HG03097 (cell line): ENCODE measurements at regions not wholly inside any gene's neighbourhood (a gene's known extent, or its start where the extent isn't known, plus 50 kb on each side); places are given as distances from the start of the nearest gene placed in this dataset.

Experiments
- ATAC-seq: cut with Tn5 transposase; IDR thresholded peaks from one replicate; pipeline ENCODE4 v1.9.1; 2021; ENCODE audit not compliant: unreplicated experiment, low FRiP score

DNA sequence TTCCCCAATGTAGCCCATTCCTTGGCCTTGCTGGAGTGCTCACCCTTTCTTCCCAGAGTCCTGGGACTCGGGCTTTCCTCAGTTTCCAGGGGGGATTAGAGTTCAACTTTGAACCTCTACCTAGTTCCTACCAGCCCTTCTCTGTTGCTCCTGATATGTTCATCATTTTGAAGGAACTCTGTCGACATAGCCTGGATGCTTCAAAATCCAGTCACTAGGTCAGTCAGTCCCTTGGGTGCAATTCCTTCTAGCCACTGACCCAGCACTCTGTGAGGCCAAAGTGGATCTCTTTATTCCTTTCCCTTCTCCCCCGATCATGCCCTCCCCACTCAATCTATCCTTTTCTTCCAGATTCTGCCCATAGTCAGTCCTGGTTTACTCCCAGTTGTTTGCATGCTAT is 72.3 kb upstream of the TMCC3 start:
- no peak for ATAC-seq

DNA sequence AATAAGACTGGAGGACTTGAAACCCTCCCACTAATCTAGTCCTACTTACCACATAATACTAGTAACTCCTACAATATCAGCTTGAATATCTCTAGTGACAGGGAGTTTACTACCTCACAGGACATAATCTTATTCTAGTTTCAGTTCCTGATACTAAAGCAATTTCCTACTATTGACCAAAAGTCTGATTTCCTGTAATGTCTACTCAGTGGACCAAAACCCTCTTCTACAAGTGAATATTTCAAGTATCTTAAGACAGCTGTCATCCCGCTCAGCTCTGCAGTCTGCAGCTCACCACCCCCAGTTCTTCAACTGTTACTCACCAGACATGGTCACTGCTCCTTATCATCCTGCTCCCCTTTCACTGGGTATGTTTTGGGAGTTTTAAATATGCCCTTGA is 70.8 kb upstream of the TMCC3 start:
- ATAC-seq, result peak; percentile 92

GRCh38 chr12:94718114-94718513 is 67.8 kb upstream of the TMCC3 start:
- ATAC-seq, result no peak

DNA sequence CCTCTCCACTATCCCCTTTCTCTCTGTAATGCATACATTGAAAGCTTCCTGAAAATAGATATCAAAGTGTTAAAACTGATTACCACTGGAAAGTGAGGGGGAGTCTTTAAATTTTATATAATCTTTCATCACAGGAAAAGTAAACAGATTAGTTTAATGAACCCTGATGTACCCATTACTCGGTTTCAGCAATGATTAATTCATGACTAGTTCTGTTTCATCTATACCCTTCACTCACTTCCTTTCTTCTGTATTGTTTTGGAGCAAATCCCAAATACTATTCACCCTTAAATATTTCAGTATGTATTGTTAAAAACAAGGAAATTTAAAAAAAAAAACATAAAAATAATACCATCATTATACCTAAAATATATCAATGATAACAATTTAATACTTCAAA is 67.3 kb upstream of the TMCC3 start:
- ATAC-seq, result no peak

GRCh38 chr12:94717108-94717507 is 66.8 kb upstream of the TMCC3 start:
- no peak for ATAC-seq

DNA sequence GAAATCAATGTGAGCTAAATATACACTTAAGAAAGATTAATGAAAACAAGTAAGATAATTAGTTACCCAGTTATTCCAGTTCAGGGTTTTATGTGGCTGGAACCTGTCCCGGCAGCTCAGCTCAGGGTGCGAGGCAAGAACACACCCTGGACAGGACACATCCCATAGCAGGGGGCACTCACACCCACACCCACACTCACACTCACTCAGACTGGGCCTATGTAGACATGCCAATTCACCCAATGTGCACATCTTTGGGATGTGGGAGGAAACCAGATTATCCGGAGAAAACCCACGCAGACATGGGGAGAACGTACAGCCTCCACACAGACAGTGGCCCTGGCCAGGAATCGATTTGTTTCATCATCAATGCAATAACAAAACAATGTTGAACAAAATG is 66.0 kb upstream of the TMCC3 start:
- no peak for ATAC-seq

DNA sequence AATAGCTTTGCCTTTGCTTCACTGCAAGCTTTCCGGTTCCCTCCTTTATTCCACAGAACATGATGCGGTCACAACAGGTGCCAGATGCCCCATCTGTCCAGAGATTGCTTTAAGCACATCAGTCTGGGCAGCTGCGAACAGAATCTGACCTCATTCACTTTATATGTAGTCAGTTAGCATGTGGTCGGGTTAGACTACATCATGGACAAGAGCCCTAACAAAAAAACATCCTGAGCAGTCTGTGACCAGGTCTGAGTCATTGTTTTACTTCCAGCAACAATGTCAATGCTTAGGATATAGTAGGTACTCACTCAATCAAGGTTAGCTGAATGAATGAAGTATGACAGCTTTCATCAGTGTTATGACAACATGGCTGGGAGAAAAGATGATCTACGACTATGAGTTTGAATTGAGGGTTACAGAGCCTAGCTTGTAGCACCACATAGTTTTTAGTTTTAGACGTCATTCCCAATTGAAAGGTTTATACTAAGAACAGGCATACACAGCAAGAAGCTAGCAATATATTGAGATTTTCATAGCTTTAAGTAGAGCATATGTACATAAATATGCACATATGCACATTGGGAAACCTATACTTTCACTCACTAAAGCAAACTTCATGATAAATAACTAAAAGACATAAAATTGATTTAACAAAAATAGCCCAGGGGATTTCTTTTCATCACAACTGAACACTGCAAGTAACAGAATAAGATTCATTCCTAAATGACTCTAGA is 64.2 kb upstream of the TMCC3 start:
- no peak for ATAC-seq

GRCh38 chr12:94712815-94713515 is 62.6 kb upstream of the TMCC3 start:
- no peak for ATAC-seq

GRCh38 chr12:94710933-94711332 is 60.6 kb upstream of the TMCC3 start:
- ATAC-seq, result no peak

GRCh38 chr12:94707892-94708291 is 57.5 kb upstream of the TMCC3 start:
- no peak for ATAC-seq

GRCh38 chr12:94707036-94707435 is 56.7 kb upstream of the TMCC3 start:
- no peak for ATAC-seq

- ATAC-seq, result no peak
Measured at GRCh38 chr12:94706250-94706661, 55.9 kb upstream of the TMCC3 start.

GRCh38 chr12:94705676-94706075 is 55.3 kb upstream of the TMCC3 start:
- ATAC-seq, result no peak

DNA sequence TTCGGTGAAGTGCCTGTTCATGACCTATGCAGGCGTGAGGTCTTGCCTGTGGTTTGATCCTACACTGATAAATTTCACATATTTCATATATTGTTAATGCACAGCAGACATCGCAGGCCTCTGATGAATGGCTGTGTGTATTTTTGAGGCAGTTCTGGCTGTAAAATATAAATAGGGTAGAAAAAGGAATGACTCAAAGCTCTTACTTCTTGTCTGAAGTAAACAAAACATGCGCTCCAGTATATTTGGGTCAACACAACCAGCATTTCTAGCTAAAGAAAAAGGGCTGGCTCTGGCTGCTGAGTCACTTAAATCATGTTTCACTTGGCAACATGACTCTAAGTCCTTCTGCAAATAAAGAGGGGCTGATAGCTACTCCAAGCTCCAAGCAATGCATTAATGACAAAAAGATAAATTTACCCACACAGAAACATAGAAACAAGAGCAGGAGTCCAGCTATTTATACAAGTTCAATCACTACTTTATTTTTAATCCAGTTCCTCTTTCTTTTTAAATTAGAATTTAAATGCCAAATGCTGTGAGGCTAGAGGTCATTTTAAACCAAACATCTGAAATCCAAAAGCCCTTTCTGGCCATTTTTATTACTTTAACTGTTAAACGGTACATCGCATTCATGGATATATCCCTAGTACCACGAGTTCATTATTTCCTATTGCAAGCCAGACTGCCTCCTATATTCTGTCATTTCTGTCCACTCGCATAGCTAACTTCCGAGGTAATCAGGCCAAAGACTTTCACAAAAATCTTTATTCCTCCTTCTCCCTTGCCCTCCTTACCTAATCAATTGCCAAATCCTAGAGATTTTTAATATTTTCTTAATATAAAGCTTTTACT is 54.3 kb upstream of the TMCC3 start:
- no peak for ATAC-seq

DNA sequence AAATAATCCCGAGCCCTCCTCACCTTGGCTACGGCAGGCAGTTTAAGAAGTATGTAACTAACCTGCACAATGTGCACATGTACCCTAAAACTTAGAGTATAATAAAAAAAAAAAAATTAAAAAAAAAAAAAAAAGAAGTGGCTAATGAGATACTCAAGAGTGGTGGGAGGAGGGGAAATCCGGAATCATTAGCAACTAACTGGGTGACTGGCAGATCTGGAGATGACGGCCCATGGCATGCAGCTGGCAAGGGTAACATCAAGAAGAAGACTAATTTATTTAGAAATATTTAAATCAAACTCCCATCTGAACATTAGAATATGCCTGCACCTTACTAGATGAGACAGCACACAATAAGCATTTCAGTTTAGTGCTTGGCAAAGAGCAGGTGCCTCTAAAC is 52.3 kb upstream of the TMCC3 start:
- no peak for ATAC-seq

GRCh38 chr12:94701711-94702110 is 51.4 kb upstream of the TMCC3 start:
- no peak for ATAC-seq

DNA sequence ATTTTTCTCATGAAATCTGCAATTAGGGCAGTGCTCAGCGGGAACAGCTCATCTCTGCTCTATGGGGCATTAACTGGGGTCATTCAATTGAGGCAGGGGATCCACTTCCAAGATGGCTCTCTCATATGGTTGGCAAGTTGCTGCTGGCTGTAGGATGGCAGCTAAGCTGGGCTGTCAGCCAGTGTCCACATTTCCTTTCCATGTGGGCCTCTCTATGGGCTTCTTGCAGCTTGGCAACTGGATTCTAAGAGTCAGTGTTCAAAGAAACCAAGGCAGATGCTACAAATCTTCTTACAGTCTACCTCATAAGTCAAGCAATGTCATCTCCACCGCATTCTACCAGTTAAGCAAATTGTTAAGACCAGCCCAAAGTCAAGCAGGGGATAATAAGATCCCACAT is 50.3 kb upstream of the TMCC3 start:
- ATAC-seq, result no peak
